HG03457 (cell line): ENCODE measurements at regions not wholly inside any gene's neighbourhood (a gene's known extent, or its start where the extent isn't known, plus 50 kb on each side); places are given as distances from the start of the nearest gene placed in this dataset.
"Not testable (repeated sequence)": the region's sequence is repeated elsewhere in the genome, so short reads cannot be mapped to it uniquely, and the experiment has no call there.

Experiments used
- ATAC-seq: cut with Tn5 transposase; IDR thresholded peaks from one replicate; pipeline ENCODE4 v1.9.1; 2021; ENCODE audit warnings: moderate number of reproducible peaks; ENCODE audit not compliant: unreplicated experiment

DNA sequence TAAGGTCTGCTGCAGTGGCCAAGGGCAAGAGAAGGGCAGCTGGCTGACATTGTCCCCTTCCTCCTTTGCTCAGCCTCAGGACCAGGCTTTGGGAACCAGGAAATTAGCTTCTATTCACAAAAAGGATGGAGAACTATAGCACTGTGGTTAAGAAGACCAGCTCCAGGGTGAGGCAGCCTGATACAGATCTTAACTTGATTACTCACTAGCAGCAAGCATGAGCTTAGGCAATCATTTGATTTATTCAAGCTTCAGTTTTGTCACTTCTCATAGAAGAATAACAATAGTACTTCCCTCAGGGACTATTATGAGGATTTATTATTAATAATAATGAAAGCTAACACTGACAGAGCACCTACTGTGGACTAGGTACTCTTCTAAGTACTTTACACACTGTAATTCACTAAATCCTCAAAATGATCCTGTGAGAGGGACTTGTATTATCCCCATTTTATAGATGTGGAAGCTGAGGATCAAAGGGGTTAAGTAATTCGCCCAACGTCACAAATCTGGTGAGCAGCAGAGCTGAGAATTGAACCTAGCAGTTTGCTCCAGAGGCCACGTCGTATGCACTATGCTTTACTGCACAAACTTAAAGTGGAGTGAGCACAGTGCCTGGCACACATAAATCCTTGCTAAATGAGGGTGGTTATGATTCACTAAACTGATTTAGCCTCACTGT is 130.4 kb upstream of the PAK3 start:
- no peak for ATAC-seq

DNA sequence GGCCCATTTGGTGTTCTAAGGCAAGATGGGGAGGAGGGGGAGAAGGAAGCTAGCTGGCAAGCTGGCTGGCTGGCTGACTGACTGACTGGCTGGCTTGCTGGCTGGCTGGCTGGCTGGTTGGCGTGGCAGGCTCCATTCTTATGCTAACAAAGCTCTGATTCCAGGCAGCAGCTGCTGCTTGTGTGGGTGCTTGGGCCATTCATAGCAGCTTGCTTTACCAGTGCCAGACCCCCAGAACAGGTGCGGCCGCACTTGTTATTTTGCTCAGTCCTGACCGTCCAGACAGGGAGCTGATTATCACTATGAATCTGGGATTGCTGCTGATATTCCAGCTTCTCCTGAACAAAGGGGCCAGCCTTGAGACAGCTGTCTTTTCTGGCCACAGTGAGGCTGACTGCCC is 131.2 kb upstream of the PAK3 start:
- no peak for ATAC-seq

DNA sequence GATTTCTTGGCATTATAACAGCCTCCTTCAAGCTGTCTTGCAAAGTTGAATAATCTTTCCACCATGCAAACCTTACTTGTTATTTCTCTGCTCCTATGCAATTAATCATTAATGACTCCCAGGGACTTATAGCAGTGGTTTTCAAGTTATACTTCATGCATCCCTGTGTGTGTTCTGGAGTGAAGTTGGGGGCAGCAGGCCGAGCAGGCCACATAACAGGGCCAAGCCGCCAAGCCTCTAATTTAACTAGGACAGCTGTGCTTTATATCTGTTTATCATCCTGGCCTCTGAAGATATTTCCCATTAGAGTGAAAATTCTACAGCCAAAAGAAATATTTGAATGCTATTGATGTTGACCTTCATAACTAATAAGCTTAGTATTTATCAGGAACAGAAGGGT is 133.5 kb upstream of the PAK3 start:
- no peak for ATAC-seq

DNA sequence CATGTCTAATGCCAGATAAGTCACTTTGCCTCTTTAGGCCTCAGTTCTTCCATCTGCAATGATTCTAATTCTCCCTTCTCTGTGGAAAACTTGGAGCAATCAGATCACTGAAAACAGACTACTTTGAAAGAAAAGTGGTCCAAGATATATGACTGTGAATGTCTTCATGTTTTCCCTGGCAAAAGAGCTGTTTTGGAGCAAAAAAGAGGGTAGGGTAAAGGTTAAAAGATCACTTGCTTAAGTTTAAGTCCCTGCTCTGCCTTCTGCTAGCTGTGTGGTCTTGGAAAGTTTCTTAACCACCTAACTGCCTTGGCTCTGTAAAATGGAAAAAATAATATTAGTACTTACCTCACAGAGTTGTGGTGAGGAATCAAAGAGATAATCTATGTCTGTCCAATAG is 140.3 kb upstream of the PAK3 start:
- ATAC-seq, result no peak

DNA sequence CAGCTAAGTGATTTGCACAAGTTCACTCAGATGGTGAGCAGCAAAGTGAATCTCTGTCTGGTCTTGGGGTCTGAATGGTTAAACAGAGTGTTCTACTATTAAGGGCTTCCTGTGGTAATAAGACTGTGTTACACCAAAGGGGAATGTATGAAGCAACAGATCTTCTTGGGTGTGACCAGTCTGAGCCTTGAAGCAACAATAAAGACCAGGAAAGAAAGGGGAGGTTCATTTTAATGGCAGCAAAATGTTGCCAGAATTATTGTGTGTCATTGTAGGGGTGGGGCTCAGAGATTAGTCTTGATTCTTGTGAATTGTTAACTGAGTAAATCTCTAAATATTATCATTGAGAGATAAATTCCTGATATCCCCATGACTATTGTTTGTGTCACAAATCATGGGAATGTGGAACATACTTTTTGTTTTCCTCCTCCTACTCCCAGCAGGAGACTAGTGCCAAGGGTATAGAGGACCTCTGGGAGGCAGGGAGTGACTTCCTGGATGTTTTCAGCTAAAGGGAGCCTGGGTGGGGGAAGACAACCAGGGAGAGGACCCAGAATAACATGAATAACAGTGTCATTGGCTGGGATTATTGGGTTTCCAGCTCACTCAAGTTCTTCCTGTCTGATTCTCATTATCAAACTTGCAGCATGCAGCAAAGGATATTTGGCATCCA is 141.4 kb upstream of the PAK3 start:
- no peak for ATAC-seq

DNA sequence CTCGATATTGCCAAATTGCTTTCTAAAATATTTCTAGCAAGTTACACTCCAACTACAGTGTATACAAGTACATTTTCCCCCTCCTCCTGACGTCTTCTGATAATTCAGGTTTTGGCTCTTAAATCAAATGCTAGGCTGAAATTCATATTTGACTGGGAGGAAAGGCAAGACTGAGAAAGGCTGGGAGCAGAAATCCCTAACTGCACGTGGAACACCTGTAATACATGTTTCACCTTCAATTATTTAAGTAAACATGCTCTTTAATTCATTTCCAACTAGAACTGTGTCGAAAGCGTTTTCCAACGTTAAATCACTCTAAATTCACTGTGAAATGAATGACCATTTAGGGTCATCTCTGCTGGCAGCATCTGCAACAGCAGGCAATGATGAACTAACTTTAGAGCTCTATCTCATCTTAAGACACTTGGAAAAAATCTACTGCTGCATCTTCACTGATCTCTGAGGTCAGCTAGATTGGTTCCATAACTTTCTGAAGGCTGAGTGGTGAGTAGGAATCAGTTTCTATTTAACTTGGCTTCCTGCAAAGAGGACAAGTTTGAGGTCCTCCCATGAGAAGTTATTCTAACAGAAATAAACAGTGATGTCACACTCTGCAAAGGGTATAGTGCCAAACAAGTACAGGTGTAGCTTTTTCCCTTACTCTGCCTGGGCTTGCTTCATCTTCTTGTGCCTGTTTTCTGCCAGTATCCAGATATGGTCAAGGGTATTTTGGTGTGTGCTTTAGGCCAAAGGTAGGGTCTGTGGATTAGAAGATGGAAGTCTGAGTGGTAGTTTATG is 144.3 kb upstream of the PAK3 start:
- ATAC-seq, result no peak

DNA sequence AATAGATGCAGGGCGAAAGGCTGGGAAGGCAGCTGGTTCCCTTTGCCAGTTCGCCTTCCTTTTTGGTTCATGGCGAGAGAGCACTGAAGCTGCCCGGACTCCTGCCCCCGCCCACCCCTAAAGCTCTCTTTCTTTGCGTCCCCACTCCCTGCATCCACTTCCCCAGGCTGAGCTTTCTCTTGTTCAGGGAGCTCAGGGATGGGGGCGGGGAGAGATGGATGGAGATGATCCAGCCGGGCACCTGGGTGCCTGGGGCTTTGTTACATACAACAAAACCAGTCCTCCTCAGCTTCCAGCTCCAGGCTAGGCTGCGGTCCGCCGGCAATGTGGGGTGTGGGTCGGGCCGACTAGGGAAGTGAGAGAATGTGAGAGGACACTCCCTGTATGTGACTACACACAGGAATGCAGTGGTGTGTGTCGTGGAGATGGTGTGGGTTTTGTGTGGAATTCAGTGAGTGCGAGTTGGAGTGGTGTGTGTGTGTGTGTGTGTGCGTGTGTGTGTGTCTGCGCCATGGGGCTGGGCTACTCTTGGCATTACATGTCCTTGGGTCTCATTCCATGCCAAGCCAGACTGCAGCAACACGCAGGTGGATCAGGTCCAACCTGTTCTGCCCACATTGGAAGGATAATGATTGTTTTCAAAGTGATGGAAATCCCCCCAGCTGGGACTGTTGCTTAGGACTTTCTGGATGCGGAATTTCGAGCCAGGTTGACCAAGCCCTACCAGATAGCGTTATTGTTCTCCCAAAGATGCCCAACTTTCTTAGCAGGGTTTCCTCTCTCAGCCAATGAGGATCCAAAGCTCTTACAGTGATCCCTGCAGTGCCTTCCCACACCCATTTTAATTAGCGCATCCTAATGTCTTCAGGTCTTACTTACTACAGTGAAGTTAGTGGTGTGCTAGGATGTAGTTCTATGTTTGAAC is 149.4 kb upstream of the CHRDL1 start:
- ATAC-seq, result no peak

DNA sequence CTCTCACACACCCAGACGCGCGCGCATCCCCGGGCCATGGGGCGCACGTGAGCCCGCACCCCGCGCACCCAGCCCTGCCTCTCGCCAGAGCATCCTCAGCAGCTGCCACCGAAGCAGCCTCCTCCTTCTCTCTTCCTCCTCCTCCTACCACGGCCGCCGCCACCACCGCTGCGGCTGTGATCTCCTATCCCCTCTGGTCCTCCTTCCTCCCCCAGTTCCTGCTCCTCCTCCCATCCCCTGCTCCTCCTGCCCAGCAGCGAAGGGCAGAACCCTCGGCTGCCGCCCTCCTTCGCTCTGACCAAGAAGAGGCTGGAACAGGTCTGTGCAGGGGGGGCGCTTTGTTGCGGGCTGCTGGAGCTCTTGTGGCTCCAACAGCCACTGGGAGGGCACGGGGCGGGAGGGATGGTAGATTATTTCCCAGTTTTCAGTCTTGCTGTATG is 148.7 kb upstream of the CHRDL1 start:
- ATAC-seq, result no peak

DNA sequence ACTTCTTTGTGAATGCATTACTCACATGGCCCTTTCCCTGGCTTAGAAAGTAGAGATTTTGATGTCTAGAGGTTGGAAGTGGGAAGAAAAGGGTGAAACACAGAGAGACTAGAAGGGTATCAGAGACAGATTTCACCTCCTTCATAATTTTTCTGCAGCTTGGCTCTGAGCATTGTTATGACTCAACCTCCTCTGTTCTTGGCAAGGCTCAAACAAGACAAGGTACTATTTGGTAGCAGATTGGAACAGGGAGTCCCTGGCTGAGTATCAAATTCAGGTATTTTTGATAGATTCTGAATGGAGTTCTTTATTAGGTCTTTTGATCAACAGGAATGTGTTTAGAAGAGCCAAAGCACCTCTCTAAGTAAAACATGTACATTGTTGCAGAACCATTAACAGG is 146.3 kb upstream of the CHRDL1 start:
- ATAC-seq, result no peak

DNA sequence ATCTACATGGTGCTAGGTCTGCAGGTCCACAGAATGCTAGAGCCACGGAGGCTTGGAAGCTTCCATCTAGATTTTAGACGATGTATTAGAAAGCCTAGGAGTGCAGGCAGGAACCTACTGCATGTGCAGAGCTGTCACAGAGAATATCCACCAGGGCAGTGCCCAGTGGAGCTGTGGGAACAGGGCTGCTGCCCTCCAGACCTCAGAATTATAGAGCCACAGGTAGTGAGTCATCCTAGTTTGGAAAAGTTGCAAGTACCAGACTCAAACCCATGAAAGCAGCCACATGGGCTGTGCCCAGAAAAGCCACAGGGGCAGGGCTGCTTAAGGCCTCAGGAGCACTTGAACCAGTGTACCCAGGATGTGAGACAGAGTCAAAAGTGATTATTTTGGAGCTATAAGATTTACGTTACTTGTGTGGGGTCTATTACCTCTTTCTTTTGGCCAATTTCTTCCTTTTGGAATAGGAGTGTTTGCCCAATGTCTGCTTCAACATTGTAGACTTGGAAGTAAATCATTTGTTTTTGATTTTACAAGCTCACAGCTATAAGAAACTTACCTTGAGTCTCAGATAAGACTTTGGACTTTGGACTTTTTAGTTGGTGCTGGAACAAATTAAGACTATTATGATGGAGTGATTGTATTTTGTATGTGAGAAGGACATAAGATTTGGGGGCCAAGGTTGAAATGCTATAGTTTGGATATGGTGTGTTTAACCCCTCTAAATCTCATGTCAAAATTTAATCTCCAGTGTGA is 143.5 kb upstream of the CHRDL1 start:
- no peak for ATAC-seq

DNA sequence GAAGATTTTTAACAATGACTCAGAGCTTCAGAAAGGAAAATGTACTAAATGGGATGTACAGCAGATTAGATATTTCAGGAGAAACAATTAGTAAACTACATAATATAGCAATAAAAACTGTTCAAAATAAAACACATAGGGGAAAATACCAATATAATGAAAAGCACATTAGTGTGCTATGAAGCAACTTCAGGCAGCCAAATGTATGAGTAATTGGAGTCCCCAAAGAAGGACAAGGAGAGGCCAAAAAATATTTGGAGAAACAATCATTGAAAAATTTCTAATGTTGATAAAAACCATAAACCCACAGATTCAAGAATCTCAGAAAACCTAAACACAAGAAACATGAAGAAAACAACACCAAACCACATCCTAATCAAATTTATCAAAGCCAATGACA is 129.3 kb upstream of the CHRDL1 start:
- no peak for ATAC-seq

DNA sequence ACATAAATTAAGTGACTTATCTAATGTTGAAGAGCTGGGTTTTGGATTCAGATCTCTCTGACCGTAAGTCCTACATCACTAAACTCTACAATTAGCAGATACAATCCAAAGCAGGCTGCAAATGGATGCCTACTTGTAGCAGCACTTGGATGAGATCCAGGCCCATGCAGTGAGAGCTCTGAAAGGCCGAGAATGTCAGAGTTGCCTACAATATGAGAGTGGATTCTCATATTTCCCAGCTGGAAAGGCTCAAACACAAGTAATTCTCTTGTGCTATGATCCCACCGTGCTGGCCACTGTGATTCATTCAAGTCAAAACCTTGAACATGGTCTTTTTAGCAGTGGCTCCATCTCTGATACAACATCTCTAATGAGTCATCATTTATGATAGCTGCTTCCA is 125.4 kb upstream of the CHRDL1 start:
- ATAC-seq, result no peak

DNA sequence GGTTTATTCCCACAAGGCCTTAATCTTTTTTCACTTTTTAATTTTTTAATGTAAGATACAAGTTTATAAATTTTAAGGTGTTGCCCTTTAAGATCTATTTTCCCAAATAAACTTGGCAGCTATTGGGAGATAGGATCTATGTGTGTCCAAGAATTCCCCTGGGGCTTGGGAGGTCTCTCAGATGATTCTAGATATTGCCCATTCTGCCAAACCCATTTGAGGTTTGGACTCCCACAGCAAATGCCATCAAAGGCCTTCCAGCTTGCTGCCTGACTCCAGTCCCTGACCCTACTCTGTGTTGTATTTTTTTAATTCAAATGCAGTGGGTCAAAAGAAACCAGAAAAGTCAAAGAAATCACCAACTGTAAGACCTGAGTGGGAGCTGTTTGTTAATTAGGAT is 120.0 kb upstream of the CHRDL1 start:
- ATAC-seq, result no peak

DNA sequence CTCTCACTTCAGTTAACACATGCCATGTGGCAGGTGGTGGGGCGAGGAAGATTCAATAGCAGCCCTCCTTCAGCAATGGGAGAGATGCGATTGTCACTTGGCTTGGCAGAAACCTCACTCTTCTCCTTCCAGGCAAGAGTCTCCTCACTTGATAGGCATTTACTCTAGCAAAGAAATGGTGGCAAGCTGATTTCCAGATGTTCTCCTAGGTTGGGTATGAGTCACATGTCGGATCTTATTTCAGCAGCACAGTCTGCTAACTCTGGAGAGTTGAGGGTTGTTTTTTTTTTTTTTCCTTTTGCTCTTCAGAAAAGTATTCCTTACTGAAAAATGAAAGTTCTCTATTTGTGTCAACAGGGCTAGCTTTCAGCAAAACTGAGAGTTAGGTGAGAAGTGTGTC is 119.5 kb upstream of the CHRDL1 start:
- no peak for ATAC-seq

DNA sequence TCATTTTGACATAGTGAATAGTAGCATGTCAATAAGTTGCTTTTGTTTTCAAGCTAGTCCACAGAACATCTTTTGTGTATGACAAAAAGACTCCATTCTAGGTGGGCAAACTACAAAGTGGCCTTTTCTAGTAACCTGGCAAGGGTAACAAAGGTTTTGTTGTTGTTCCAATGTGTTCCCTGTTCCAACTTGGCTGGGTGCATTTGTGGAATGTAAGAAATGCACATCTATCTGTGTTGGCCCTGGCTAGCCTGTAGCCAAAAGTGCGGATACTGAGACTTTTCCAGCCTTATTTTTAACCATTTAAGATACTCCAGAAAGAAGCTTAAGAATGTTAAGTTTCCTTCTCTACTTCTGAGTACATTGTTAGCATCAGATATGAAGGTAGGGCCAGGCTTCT is 118.7 kb upstream of the CHRDL1 start:
- no peak for ATAC-seq

DNA sequence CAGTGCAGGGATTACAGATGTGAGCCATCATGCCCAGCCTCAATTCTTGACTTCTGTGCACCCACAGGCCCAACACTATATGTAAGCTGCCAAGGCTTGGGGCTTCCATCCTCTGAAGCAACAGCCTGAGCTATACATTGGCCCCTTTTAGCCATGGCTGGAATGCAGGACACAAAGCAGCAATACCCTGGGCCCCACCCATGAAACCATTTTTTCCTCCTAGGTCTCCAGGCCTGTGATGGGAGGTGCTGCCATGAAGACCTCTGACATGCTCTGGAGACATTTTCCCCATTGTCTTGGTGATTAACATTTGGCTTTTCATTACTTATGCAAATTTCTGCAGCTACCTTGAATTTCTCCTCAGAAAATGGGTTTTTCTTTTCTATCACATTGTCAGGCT is 109.1 kb upstream of the CHRDL1 start:
- ATAC-seq, result not testable (repeated sequence)

DNA sequence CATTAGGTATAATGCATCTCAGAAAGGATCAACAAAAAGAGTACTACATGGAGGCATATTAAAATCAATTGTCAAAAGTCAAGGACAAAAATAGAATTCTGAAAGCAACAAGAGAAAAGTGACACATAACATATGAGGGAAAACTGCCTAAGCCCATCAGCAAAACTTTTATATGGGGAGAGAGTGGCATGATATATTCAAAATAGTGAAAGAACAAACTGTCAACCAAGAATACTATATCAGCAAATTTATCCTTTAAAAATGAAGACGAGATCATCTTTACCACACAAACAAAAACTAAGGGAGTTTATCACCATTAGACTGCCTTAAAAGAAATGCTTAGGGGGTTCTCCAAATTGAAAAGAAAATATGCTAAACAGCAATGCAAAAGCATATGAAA is 86.4 kb upstream of the CHRDL1 start:
- ATAC-seq, result no peak

DNA sequence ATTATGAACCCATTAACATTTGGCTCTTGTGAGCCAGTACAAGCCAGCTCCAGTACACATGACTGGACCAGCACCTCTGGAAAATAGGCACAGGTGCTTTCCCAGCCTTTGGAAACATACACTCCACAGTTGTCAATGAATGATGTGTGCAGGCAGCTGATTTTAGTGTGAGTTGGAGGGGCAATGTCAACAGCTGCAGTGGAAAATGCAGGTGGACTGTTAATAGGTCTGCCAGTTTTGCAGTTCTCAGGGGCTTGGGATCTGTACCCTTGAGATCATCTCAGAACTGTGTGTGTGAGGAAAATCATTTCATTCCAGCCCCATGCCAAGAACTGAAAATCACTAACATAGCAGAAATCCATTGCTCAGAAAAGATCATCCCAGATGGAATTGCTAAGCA is 81.7 kb upstream of the CHRDL1 start:
- ATAC-seq, result no peak

DNA sequence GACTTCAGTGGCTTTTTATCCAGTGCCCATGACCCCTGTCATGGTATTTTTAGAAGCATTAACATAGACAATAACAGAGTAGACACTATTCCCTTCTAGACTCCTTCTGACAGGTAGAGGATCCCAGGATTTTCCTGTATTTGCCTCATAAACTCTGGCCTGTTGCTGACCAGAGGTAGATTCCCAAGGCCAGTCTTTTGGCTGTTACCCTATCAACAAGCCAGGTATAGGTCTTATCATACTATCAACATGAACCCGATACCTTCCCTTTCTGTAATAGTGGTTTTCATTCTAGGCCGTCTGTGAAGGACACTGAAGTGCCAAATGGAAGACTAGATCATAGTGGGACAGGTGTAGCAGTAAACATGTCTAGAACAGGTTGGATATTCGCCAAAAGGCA is 76.2 kb upstream of the CHRDL1 start:
- no peak for ATAC-seq

DNA sequence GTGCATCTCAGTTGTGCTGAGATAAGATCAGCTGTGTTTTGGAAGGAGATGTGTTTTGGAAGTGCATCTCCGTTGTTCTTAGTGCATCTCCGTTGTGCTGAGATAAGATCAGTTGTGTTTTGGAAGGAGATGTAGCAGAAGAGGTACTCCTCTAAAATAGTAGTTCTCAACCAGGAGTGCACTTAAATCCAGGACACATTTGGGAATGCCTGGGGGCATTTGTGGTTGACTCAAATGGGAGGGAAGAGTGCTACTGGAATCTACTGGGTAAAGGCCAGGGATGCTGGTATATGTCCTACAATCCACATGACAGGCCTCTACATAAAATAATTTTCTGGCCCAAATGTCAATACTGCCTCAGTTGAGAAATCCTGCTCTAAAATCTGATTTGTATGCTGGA is 70.8 kb upstream of the CHRDL1 start:
- no peak for ATAC-seq
